Caki2 (cell line): ENCODE measurements at regions not wholly inside any gene's neighbourhood (a gene's known extent, or its start where the extent isn't known, plus 50 kb on each side); places are given as distances from the start of the nearest gene placed in this dataset.

Experiments
- DNase-seq: peaks from one replicate; pipeline ENCODE4 v3.0.0-alpha.2; 2015; ENCODE audit warnings: low read depth
- in situ Hi-C: cut with HindIII; loops from 2 replicates; pipeline ENCODE4 v1.10.0; 2016; ENCODE audit warnings: low sequenced_read_pairs, low pct_unique_long_range_greater_than_20kb, mixed read lengths

DNA sequence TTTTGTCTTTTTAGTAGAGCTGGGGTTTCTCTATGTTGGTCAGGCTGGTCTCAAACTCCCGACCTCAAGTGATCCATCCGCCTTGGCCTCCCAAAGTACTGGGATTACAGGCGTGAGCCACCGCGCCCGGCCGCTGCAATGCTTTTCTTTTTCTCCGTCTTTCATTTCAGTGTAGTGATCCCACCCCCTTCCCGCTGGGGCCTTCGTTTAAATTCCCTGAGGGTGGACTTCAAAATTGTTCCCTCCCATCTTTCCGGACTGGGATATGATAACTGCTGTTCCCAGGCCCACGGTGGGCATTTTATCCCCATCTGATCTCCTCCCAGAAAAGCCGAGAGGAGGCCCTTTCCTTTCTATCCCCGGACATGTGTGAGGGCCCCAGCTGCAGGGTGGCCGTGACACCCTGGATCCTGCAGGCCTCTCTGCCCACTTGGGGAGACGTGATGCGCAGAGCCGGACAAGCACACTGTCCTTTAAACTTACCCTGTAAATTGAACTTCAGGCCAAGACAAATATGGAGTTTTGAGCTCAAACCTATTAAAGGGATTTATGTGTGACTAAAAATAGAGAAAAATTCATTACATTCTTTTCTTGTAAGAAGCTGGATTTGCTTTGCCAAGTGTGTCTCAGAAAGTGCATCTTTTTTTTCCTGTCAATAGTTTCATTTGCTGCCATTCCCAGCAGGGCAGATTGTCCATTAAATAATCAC, 54.5 kb upstream of the AFF3 start:
- DNase-seq = no peak
- in situ Hi-C loops = no loop called here

DNA sequence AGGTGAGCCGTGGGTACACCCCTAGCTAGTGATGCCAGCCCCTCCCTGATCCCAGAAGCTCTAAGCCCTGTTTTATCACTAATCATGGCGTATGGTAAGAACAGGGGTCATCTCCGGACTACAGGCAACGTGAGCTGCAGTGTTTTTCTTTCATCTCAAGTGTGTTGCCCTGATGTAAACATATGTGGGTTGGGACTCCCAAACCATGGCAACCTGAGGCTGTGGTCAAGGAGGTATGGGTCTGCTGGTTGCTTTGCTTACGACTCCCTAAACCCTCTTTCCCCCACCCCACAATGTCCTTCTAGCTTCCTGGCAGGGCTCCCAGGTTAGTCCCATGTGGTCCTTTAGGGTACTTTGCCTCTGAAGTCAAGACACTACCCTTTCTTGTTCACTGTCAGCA, 53.6 kb upstream of the AFF3 start:
- in situ Hi-C loops = no loop called here
- no peak for DNase-seq

GRCh38 chr2:100194951-100195350, 52.6 kb upstream of the AFF3 start:
- DNase-seq = no peak
- in situ Hi-C loops = no loop called here

GRCh38 chr2:100193291-100193710, 50.9 kb upstream of the AFF3 start:
- DNase-seq = peak; percentile 44
- in situ Hi-C loops = no loop called here

- in situ Hi-C loops = no loop called here
- DNase-seq = no peak
Measured at GRCh38 chr2:100192825-100193224, 50.4 kb upstream of the AFF3 start.

DNA sequence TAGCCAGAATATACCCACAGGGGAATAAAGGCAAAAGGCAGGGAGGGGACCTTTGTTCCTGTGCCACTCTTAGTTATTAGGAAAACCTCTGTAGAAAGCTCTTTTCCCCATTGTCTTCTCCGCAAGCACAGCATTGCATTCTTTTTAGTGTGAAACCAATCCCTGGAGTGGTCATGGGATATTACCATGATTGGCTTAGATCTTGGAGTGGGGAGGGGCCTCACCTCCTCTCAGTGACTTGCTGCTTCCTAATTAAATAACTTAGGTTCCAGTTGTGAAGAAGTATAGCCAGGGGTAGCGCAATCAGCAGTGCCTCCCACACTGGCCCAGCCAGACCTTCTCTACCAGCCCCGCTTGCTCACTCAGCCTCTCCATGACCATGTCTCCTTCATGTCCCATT, 49.9 kb upstream of the AFF3 start:
- DNase-seq = no peak
- in situ Hi-C loops = no loop called here
